ENCODE measurements at regions not wholly inside any gene's neighbourhood (a gene's known extent, or its start where the extent isn't known, plus 50 kb on each side); places are given as distances from the start of the nearest gene placed in this dataset.

- DNase-seq: no peak
Measured at GRCh38 chr13:97057176-97057575, 62.9 kb upstream of the OXGR1 start.

GRCh38 chr13:97058391-97058790 is 64.1 kb upstream of the OXGR1 start:
- no peak for DNase-seq

- DNase-seq: no peak
Measured at GRCh38 chr13:97058926-97059325, 64.7 kb upstream of the OXGR1 start.

GRCh38 chr13:97067017-97067895 is 73.0 kb upstream of the OXGR1 start:
- DNase-seq: no peak

GRCh38 chr13:97068151-97068550 is 73.9 kb upstream of the OXGR1 start:
- DNase-seq: no peak

GRCh38 chr13:97069050-97069815 is 75.0 kb upstream of the OXGR1 start:
- no peak for DNase-seq

- no peak for DNase-seq
Measured at GRCh38 chr13:97072297-97072696, 78.0 kb upstream of the OXGR1 start.

- DNase-seq: no peak
Measured at GRCh38 chr13:97074618-97075017, 80.3 kb upstream of the OXGR1 start.

GRCh38 chr13:97076898-97077297 is 82.6 kb upstream of the OXGR1 start:
- no peak for DNase-seq

GRCh38 chr13:97077341-97077740 is 83.1 kb upstream of the OXGR1 start:
- no peak for DNase-seq

- DNase-seq: no peak
Measured at GRCh38 chr13:97079726-97080125, 85.5 kb upstream of the OXGR1 start.

- DNase-seq: no peak
Measured at GRCh38 chr13:97082461-97083207, 88.4 kb upstream of the OXGR1 start.

GRCh38 chr13:97091196-97091595 is 96.9 kb upstream of the OXGR1 start:
- DNase-seq: no peak

- DNase-seq: no peak
Measured at GRCh38 chr13:97100821-97101220, 106.5 kb upstream of the OXGR1 start.

- DNase-seq: no peak
Measured at GRCh38 chr13:97101912-97102708, 107.8 kb upstream of the OXGR1 start.

GRCh38 chr13:97106323-97106722 is 112.0 kb upstream of the OXGR1 start:
- no peak for DNase-seq

GRCh38 chr13:97107815-97108529 is 113.7 kb upstream of the OXGR1 start:
- no peak for DNase-seq

- peak in 1 of 56 donors; percentile 1 for DNase-seq
Measured at GRCh38 chr13:97108530-97108900, 113.6 kb upstream of the MBNL2 start.

GRCh38 chr13:97109256-97109655 is 112.9 kb upstream of the MBNL2 start:
- no peak for DNase-seq

GRCh38 chr13:97109841-97110492 is 112.2 kb upstream of the MBNL2 start:
- DNase-seq: peak; percentile 29 to 91 (median 83)
